ENCODE measurements at regions not wholly inside any gene's neighbourhood (a gene's known extent, or its start where the extent isn't known, plus 50 kb on each side); places are given as distances from the start of the nearest gene placed in this dataset.

DNA sequence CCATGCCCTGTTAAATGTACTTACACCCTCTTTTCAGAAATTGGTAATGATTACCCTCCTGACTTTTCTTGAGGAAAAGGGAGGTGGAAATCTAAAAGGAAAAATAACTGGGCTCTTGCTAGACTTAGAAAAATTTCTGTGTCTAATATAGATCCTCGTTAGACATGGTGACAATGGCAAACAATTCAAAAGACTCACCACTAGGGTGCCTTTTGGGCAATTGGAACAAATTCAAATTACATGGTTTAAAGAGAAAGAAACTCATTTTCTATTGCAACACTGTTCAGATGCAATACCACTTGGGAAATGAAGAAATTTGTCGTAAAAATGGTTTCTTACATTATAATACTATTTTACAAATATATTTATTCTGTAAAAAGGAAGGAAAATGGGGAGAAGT is 950.1 kb downstream of the GRM8 start:
- WGBS (ENCODE audit: insufficient coverage) = no CpG with 5 or more reads among the region's 2 CpGs
- CTCF ChIA-PET = no interaction called here
- H3K9me3 ChIP-seq = peaks cover 2% of the 10 kb centered on the region
- no peaks in the 10 kb centered on the region for H3K27me3 Mint-ChIP-seq
- ATAC-seq (replicated peaks in 1 of 4) = no peak
- no peak overlapping the region for H3K4me3 Mint-ChIP-seq
- no peaks in the 10 kb centered on the region for H3K36me3 ChIP-seq (ENCODE audit: control insufficient read depth in 2 of 2, extremely low read depth in 1 of 2, insufficient read depth in 1 of 2, low read length in 1 of 2)
- no peak overlapping the region for H3K27ac Mint-ChIP-seq
- no peaks in the 10 kb centered on the region for H3K4me1 Mint-ChIP-seq
- H3K4me1 ChIP-seq (ENCODE audit: control insufficient read depth in 1 of 2, extremely low read depth in 1 of 2, insufficient read depth in 2 of 2, low read length in 2 of 2) = no peaks in the 10 kb centered on the region
- H3K9me3 Mint-ChIP-seq = peaks cover 17 to 33% (median 31%) of the 10 kb centered on the region in 3 donors
- POLR2A ChIA-PET = no interaction called here
- no peaks in the 10 kb centered on the region for H3K27me3 ChIP-seq (replicated peaks in 1 of 2; ENCODE audit: control insufficient read depth in 2 of 2, extremely low read depth in 1 of 2, insufficient read depth in 2 of 2, low read length in 1 of 2)
- no peak overlapping the region for H3K27ac ChIP-seq (ENCODE audit: low read length)
- H3K36me3 Mint-ChIP-seq = no peaks in the 10 kb centered on the region
- no peak overlapping the region for H3K4me3 ChIP-seq (ENCODE audit: control insufficient read depth in 1 of 2, extremely low read depth in 1 of 2, low read length in 1 of 2)
- DNase-seq = no peak

DNA sequence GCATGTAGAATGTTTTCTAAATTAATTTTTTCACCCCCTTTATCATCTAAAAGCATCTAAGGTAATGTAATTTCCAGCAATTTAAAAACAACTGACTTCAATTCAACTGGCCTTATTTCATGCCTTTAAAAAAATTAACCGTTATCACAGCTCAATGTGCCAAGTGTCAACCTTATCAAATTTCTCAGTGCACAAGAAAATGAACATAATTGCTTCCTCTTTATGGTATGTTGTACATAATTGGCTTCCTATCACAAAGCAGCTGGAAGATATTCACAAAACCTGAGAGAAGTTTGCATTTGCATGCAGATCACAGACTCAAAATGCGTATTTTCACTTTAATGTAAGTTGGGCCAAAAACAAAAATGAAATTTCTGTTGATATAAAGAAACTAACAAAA is 966.4 kb downstream of the GRM8 start:
- no peaks in the 10 kb centered on the region for H3K9me3 ChIP-seq
- no peaks in the 10 kb centered on the region for H3K27me3 ChIP-seq (replicated peaks in 1 of 2; ENCODE audit: control insufficient read depth in 2 of 2, extremely low read depth in 1 of 2, insufficient read depth in 2 of 2, low read length in 1 of 2)
- H3K27ac ChIP-seq (ENCODE audit: low read length) = no peak overlapping the region
- H3K9me3 Mint-ChIP-seq = peaks cover 6 to 22% (median 18%) of the 10 kb centered on the region in 3 donors
- no peak for DNase-seq
- WGBS (ENCODE audit: insufficient coverage) = no CpG with 5 or more reads among the region's 2 CpGs
- H3K4me3 Mint-ChIP-seq = no peak overlapping the region
- no peaks in the 10 kb centered on the region for H3K4me1 Mint-ChIP-seq
- H3K4me3 ChIP-seq (ENCODE audit: control insufficient read depth in 1 of 2, extremely low read depth in 1 of 2, low read length in 1 of 2) = no peak overlapping the region
- CTCF ChIA-PET = no interaction called here
- H3K27ac Mint-ChIP-seq = no peak overlapping the region
- no peaks in the 10 kb centered on the region for H3K4me1 ChIP-seq (ENCODE audit: control insufficient read depth in 1 of 2, extremely low read depth in 1 of 2, insufficient read depth in 2 of 2, low read length in 2 of 2)
- POLR2A ChIA-PET = no interaction called here
- no peaks in the 10 kb centered on the region for H3K36me3 ChIP-seq (ENCODE audit: control insufficient read depth in 2 of 2, extremely low read depth in 1 of 2, insufficient read depth in 1 of 2, low read length in 1 of 2)
- no peak for ATAC-seq (replicated peaks in 1 of 4)
- no peaks in the 10 kb centered on the region for H3K36me3 Mint-ChIP-seq
- H3K27me3 Mint-ChIP-seq = no peaks in the 10 kb centered on the region

DNA sequence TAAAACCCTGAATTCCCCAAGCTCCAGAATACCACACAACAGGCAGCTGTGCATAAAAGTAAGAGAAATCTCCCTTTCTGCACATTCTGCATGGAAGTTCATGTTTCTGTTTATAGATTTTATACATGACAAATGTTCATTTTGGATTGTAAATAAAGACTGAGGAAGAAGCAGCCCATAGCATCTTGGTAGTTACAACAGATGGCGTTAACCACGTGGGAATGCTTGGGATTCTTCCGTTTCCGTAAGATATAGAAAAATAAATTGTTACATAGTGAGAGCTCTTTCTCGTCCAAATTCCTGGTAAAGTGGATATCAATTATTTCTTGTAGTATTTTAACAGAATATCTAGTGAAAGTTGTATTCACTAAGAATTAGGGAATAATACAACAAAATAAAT is 1016.5 kb downstream of the GRM8 start:
- no peak overlapping the region for H3K4me3 ChIP-seq (ENCODE audit: control insufficient read depth in 1 of 2, extremely low read depth in 1 of 2, low read length in 1 of 2)
- DNase-seq (no peak), ATAC-seq (replicated peaks in 1 of 4) (no peak)
- ChIA-PET POLR2A (no interaction called here), CTCF (no interaction called here)
- no peaks in the 10 kb centered on the region for H3K4me1 Mint-ChIP-seq
- H3K36me3 ChIP-seq (ENCODE audit: control insufficient read depth in 2 of 2, extremely low read depth in 1 of 2, insufficient read depth in 1 of 2, low read length in 1 of 2) = no peaks in the 10 kb centered on the region
- H3K36me3 Mint-ChIP-seq = no peaks in the 10 kb centered on the region
- WGBS (ENCODE audit: insufficient coverage) = 79% methylated on average over 2 of the region's 5 CpGs
- no peaks in the 10 kb centered on the region for H3K9me3 ChIP-seq
- H3K27ac Mint-ChIP-seq = no peak overlapping the region
- H3K27me3 Mint-ChIP-seq = no peaks in the 10 kb centered on the region
- peaks cover 2 to 10% (median 8%) of the 10 kb centered on the region in 3 donors for H3K9me3 Mint-ChIP-seq
- H3K27me3 ChIP-seq (replicated peaks in 1 of 2; ENCODE audit: control insufficient read depth in 2 of 2, extremely low read depth in 1 of 2, insufficient read depth in 2 of 2, low read length in 1 of 2) = no peaks in the 10 kb centered on the region
- H3K27ac ChIP-seq (ENCODE audit: low read length) = no peak overlapping the region
- H3K4me3 Mint-ChIP-seq = no peak overlapping the region
- H3K4me1 ChIP-seq (ENCODE audit: control insufficient read depth in 1 of 2, extremely low read depth in 1 of 2, insufficient read depth in 2 of 2, low read length in 2 of 2) = no peaks in the 10 kb centered on the region

DNA sequence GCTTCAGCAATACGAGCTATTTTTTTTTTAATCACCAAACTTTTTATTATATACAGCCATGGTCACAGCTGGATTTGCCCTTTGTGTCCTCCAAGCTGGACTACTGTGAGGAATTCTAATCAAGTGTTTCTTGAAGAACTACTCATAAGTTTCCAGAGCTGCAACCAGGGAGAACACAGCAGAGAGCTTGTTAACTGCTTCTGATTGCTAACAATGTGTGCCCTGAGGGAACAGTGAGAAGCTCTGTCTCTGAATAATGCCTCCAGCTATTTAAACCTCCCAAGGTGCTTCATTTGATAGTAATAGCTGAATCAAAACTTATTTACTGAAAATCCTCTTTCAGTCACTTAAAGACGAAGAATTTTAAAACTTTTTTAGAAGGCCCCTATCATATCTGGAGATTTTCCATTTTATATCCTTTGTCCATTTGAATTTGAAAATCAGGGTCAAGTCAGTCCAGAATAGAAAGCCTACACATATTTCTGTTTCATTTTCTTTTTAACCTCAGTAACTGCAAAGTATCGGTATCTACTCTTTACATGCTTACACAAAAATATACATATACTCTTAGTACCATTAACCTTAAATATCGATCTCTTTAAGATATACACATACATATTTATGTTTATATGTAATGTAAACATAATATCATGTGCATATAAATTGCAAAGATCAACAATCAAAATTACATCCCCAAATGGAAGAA is 1024.2 kb downstream of the GRM8 start:
- CTCF ChIA-PET = no interaction called here
- WGBS (ENCODE audit: insufficient coverage) = no CpG with 5 or more reads among the region's 4 CpGs
- H3K27me3 ChIP-seq (replicated peaks in 1 of 2; ENCODE audit: control insufficient read depth in 2 of 2, extremely low read depth in 1 of 2, insufficient read depth in 2 of 2, low read length in 1 of 2) = no peaks in the 10 kb centered on the region
- no peak for ATAC-seq (replicated peaks in 1 of 4)
- no peaks in the 10 kb centered on the region for H3K36me3 ChIP-seq (ENCODE audit: control insufficient read depth in 2 of 2, extremely low read depth in 1 of 2, insufficient read depth in 1 of 2, low read length in 1 of 2)
- Mint-ChIP-seq H3K36me3 (no peaks in the 10 kb centered on the region), H3K9me3 (peaks cover 0 to 14% (median 4%) of the 10 kb centered on the region in 3 donors), H3K4me1 (no peaks in the 10 kb centered on the region), H3K27me3 (no peaks in the 10 kb centered on the region), H3K4me3 (no peak overlapping the region), H3K27ac (no peak overlapping the region)
- no peak overlapping the region for H3K4me3 ChIP-seq (ENCODE audit: control insufficient read depth in 1 of 2, extremely low read depth in 1 of 2, low read length in 1 of 2)
- H3K27ac ChIP-seq (ENCODE audit: low read length) = no peak overlapping the region
- DNase-seq = no peak
- H3K4me1 ChIP-seq (ENCODE audit: control insufficient read depth in 1 of 2, extremely low read depth in 1 of 2, insufficient read depth in 2 of 2, low read length in 2 of 2) = no peaks in the 10 kb centered on the region
- POLR2A ChIA-PET = no interaction called here
- H3K9me3 ChIP-seq = peaks cover 4% of the 10 kb centered on the region

DNA sequence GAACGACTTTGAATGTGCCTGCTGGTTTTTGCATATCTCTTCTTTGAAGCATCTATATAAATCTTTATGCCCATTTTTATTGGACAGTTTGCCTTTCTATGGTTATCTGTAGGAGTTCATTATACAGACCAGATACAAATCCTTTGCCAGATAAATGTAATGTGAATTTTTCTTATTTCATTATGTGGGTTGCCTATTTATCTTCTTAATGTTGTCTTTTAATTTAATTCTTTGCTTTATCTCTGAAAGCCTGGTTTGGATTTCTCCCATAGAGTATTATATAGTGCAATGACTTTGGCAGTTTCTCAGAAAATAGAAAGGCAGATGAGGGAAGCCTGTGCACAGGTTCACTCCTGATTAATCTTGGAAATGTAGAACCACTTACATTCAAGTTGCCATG is 1025.1 kb downstream of the GRM8 start:
- Histone ChIP-seq H3K4me3 (ENCODE audit: control insufficient read depth in 1 of 2, extremely low read depth in 1 of 2, low read length in 1 of 2) (no peak overlapping the region), H3K36me3 (ENCODE audit: control insufficient read depth in 2 of 2, extremely low read depth in 1 of 2, insufficient read depth in 1 of 2, low read length in 1 of 2) (no peaks in the 10 kb centered on the region), H3K4me1 (ENCODE audit: control insufficient read depth in 1 of 2, extremely low read depth in 1 of 2, insufficient read depth in 2 of 2, low read length in 2 of 2) (no peaks in the 10 kb centered on the region), H3K27ac (ENCODE audit: low read length) (no peak overlapping the region), H3K9me3 (peaks cover 4% of the 10 kb centered on the region), H3K27me3 (replicated peaks in 1 of 2; ENCODE audit: control insufficient read depth in 2 of 2, extremely low read depth in 1 of 2, insufficient read depth in 2 of 2, low read length in 1 of 2) (no peaks in the 10 kb centered on the region)
- Mint-ChIP-seq H3K9me3 (peaks cover 0 to 14% (median 9%) of the 10 kb centered on the region in 3 donors), H3K27ac (no peak overlapping the region), H3K36me3 (no peaks in the 10 kb centered on the region), H3K27me3 (no peaks in the 10 kb centered on the region), H3K4me3 (no peak overlapping the region), H3K4me1 (no peaks in the 10 kb centered on the region)
- DNase-seq (no peak), ATAC-seq (replicated peaks in 1 of 4) (no peak)
- ChIA-PET POLR2A (no interaction called here), CTCF (no interaction called here)
- WGBS (ENCODE audit: insufficient coverage) = no CpG with 5 or more reads among the region's 1 CpG

DNA sequence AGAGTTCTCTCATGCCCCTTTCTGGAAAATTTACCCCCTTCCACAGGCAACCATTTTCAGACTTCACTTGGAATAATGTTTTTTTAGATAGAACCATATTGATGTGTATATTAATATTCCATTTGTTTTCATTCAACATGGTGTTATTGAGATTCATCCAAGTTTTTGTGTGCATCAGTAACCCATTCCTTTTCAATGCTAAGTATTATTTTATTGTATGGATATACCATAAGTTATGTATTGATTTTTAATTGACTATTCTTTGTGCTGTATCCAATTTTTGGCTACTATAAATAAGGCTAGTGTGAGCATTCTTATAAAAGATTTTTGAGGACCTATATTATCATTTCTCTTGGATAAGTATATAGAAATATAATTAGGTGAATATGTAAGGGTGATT is 1025.7 kb downstream of the GRM8 start:
- Mint-ChIP-seq H3K4me3 (no peak overlapping the region), H3K9me3 (peaks cover 0 to 14% (median 10%) of the 10 kb centered on the region in 3 donors), H3K27ac (no peak overlapping the region), H3K36me3 (no peaks in the 10 kb centered on the region), H3K27me3 (no peaks in the 10 kb centered on the region), H3K4me1 (no peaks in the 10 kb centered on the region)
- DNase-seq (no peak), ATAC-seq (replicated peaks in 1 of 4) (no peak)
- no peak overlapping the region for H3K4me3 ChIP-seq (ENCODE audit: control insufficient read depth in 1 of 2, extremely low read depth in 1 of 2, low read length in 1 of 2)
- POLR2A ChIA-PET = no interaction called here
- no peak overlapping the region for H3K27ac ChIP-seq (ENCODE audit: low read length)
- CTCF ChIA-PET = no interaction called here
- H3K4me1 ChIP-seq (ENCODE audit: control insufficient read depth in 1 of 2, extremely low read depth in 1 of 2, insufficient read depth in 2 of 2, low read length in 2 of 2) = no peaks in the 10 kb centered on the region
- H3K27me3 ChIP-seq (replicated peaks in 1 of 2; ENCODE audit: control insufficient read depth in 2 of 2, extremely low read depth in 1 of 2, insufficient read depth in 2 of 2, low read length in 1 of 2) = no peaks in the 10 kb centered on the region
- H3K9me3 ChIP-seq = peaks cover 4% of the 10 kb centered on the region
- no peaks in the 10 kb centered on the region for H3K36me3 ChIP-seq (ENCODE audit: control insufficient read depth in 2 of 2, extremely low read depth in 1 of 2, insufficient read depth in 1 of 2, low read length in 1 of 2)

DNA sequence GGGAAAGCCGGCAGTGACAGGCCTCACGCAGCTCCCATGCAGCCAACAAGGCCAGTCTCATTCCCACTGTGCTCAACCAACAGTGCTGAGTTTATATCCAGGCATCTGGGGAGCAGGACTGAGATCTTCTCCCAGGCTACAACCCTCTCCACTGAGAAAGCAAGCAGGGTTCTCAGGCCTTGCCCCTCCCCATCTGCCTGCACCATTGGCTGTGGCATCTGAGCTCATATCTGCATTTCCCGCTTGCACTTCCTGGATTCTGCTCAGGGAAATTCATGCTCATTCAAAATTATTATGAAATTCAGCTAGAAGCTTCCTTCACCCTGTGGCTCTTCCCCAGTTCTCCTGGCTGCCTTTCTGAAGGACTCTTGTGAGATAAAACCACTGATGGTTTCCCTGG is 1029.0 kb downstream of the GRM8 start:
- H3K4me3 Mint-ChIP-seq = no peak overlapping the region
- no peaks in the 10 kb centered on the region for H3K36me3 Mint-ChIP-seq
- Histone ChIP-seq H3K36me3 (ENCODE audit: control insufficient read depth in 2 of 2, extremely low read depth in 1 of 2, insufficient read depth in 1 of 2, low read length in 1 of 2) (no peaks in the 10 kb centered on the region), H3K9me3 (peaks cover 4% of the 10 kb centered on the region), H3K4me3 (ENCODE audit: control insufficient read depth in 1 of 2, extremely low read depth in 1 of 2, low read length in 1 of 2) (no peak overlapping the region), H3K4me1 (ENCODE audit: control insufficient read depth in 1 of 2, extremely low read depth in 1 of 2, insufficient read depth in 2 of 2, low read length in 2 of 2) (no peaks in the 10 kb centered on the region), H3K27me3 (replicated peaks in 1 of 2; ENCODE audit: control insufficient read depth in 2 of 2, extremely low read depth in 1 of 2, insufficient read depth in 2 of 2, low read length in 1 of 2) (no peaks in the 10 kb centered on the region), H3K27ac (ENCODE audit: low read length) (no peak overlapping the region)
- DNase-seq (no peak), ATAC-seq (replicated peaks in 1 of 4) (no peak)
- ChIA-PET CTCF (no interaction called here), POLR2A (no interaction called here)
- 100% methylated on average over 1 of the region's 3 CpGs for WGBS (ENCODE audit: insufficient coverage)
- no peaks in the 10 kb centered on the region for H3K27me3 Mint-ChIP-seq
- no peaks in the 10 kb centered on the region for H3K4me1 Mint-ChIP-seq
- H3K9me3 Mint-ChIP-seq = peaks cover 13 to 23% (median 14%) of the 10 kb centered on the region in 3 donors
- no peak overlapping the region for H3K27ac Mint-ChIP-seq
